ENCODE measurements at regions not wholly inside any gene's neighbourhood (a gene's known extent, or its start where the extent isn't known, plus 50 kb on each side); places are given as distances from the start of the nearest gene placed in this dataset.

GRCh38 chr12:131204416-131205274 lies 250.9 kb downstream of the ADGRD1 start:
- TF ChIP-seq CTCF (IDR thresholded peaks at IDR 0.05) (no peak), POLR2A (IDR thresholded peaks at IDR 0.05) (no peak)
